ENCODE measurements at regions not wholly inside any gene's neighbourhood (a gene's known extent, or its start where the extent isn't known, plus 50 kb on each side); places are given as distances from the start of the nearest gene placed in this dataset.

DNA sequence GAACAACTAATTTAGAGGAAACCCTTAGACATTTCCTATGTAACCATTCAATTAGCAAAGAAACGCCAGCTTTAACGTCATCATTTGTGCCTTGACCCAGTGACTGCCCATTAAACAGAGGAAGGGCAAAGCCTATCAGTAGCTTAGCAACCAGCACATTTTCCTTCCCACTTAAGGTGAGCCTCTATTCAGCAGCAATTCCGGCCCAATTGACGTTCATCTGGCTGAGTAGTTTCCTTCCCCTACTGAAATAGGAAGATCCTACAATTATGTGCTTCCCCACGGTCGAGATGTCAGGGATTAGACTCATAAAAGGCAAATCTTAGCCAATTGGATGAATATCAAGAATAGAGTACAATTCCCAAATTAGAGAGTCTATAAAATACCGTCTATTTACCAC lies 482.1 kb upstream of the ADAMTS5 start:
- no peak for DNase-seq

GRCh38 chr21:27447843-27448242 lies 481.0 kb upstream of the ADAMTS5 start:
- no peak for DNase-seq

- no peak for DNase-seq
Observed at GRCh38 chr21:27429710-27430341, 462.9 kb upstream of the ADAMTS5 start.

DNA sequence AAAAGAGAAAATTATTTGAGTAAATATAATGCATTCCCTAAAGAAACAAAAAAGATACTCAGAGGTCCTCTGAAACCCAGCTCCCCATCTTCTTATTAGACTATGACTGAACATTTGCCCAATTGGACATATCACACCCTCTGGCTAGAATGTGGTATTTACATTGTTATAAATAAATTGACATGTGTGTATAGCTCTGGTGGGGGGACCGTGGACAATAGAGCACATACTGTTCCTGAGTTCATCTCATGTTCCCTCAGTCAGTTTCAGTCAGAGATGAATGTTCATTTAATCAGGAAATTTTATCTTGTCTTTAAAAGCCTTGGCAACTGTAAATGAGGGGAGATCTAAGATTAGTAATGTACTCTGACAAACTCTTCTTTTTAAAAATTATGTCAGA lies 459.3 kb upstream of the ADAMTS5 start:
- no peak for DNase-seq

- no peak for DNase-seq
Observed at GRCh38 chr21:27425574-27425973, 458.7 kb upstream of the ADAMTS5 start.

- no peak for DNase-seq
Observed at GRCh38 chr21:27425172-27425571, 458.3 kb upstream of the ADAMTS5 start.

GRCh38 chr21:27424601-27425000 lies 457.7 kb upstream of the ADAMTS5 start:
- no peak for DNase-seq

GRCh38 chr21:27423906-27424595 lies 457.2 kb upstream of the ADAMTS5 start:
- no peak for DNase-seq

- DNase-seq: no peak
Observed at GRCh38 chr21:27423038-27423437, 456.1 kb upstream of the ADAMTS5 start.

DNA sequence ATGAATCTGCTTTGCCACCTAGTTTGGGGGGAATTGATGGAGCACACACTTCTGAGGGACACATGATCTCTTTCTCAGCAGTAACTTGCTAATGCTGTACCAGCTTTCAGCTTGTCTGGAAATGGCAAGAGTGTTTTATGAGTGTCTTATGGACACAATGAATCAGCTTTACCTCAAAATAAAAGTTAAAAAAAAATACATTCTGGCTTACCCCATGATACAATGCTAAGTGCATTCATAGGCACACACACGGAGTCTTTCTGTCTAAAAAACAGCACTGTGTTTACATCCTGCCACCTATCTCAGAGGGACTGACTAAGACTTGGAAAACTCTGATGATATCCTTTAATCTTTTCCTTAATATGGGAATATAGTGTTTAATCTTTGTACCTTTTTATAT lies 455.5 kb upstream of the ADAMTS5 start:
- no peak for DNase-seq

DNA sequence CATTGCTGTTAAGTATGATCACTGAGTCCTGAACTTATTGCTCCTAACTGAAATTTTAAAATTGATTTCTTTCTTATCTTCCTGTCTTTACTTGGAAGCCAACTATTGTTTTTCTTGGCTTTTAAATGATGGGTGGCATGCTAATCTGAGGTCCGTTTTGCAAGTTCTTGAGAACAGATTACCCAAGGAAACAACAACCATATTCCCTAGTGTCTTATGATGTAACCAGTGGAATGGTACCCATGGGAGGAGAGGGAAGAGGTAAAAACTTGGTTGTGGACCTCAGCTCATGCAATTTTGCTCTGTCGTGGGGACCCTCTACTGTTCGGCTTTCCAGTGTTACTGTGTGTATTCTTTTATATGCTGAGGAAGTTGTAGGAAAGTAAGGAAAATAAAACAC lies 454.8 kb upstream of the ADAMTS5 start:
- no peak for DNase-seq

GRCh38 chr21:27419153-27419552 lies 452.3 kb upstream of the ADAMTS5 start:
- DNase-seq: no peak

- no peak for DNase-seq
Observed at GRCh38 chr21:27418346-27418745, 451.5 kb upstream of the ADAMTS5 start.

GRCh38 chr21:27412530-27412929 lies 445.6 kb upstream of the ADAMTS5 start:
- no peak for DNase-seq

DNA sequence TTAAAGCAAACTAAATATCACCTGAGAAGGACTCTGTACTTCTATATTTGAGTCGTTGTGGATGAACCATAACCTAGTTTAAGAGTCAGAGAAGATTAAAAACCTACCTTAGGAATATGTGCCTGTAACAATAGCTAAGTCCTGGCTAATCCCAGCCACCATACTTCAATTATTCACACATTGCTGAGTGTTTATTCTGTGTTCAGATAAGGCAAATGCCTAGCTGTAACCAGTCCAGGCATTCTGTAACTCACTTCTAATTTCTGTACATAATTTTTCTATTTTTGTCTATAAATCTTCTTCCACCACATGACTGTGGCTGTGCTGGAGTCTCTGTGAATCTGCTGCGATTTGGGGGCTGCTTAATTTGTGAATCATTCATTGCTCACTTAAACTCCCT lies 441.9 kb upstream of the ADAMTS5 start:
- no peak for DNase-seq

GRCh38 chr21:27407271-27407670 lies 440.4 kb upstream of the ADAMTS5 start:
- DNase-seq: no peak

- no peak for DNase-seq
Observed at GRCh38 chr21:27406300-27407009, 439.6 kb upstream of the ADAMTS5 start.

GRCh38 chr21:27403011-27403410 lies 436.1 kb upstream of the ADAMTS5 start:
- no peak for DNase-seq

GRCh38 chr21:27400045-27400444 lies 433.2 kb upstream of the ADAMTS5 start:
- DNase-seq: no peak

DNA sequence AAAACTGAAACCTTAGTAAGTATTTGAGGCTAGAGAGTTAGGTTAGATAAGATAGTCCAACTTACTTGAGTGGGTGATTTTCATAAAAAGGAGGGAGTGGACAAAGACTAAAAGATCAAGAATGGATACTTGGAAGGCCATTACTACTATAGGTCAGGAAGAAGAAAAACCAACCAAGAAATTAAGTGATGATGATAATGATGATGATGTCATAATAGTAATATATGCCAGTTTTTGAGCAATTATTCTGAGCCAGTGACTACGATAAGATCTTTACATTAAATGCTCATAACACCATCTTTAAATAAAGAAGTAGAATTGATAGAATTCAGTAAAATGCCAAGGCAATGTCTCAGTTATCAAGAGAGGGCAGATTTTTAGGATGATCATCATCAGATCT lies 430.7 kb upstream of the ADAMTS5 start:
- no peak for DNase-seq

DNA sequence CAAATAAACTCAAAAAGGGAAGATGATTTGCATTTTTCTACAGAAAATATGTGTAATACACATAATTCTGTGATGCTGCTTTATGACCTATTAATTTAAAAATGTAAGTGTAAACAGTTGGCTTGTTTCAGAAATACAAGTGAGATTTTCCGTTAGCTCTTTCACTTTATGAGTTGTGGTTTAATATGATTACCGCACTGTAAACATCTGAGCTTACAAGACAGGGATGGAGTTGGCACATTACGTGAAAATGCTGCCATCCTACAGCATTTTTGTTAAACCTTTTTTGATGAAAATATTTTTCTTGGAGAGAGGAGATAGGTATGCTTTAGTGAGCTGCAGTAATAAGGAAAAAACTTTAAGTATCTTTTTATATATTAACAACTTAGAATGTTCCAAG lies 426.8 kb upstream of the ADAMTS5 start:
- DNase-seq: no peak

DNA sequence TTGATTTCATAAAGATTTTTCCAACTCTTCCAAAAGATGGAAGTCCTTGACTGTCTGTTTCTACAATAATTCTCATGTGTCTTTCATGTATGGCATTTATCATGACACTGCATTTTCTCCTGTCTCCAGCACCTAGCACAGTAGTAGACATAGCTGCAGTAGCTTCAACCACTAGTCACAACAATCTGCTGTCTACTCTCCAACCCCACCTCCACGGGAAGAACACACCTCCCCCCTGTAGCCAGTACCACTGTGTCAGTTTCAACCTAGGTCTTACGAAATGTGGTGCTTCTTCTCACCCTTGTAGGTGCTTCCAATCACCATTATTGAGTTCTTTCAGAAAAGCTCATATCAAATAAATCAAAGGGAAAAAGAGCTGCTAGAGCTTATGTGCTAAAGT lies 425.1 kb upstream of the ADAMTS5 start:
- DNase-seq: no peak

GRCh38 chr21:27390384-27390783 lies 423.5 kb upstream of the ADAMTS5 start:
- DNase-seq: no peak

- no peak for DNase-seq
Observed at GRCh38 chr21:27388825-27389224, 421.9 kb upstream of the ADAMTS5 start.

Data from NCI-H2029 treated with DMSO at 0.1 percent for 48 hours (cell line).